GM12891 (cell line): ENCODE measurements at regions not wholly inside any gene's neighbourhood (a gene's known extent, or its start where the extent isn't known, plus 50 kb on each side); places are given as distances from the start of the nearest gene placed in this dataset.

Source experiments
- POLR2A ChIP-seq: IDR thresholded peaks from 2 replicates; pipeline ENCODE4 v1.6.1; 2011; ENCODE audit warnings: low read depth, low read length, control low read depth
- POLR2AphosphoS5 ChIP-seq: IDR thresholded peaks from 2 replicates; pipeline ENCODE4 v1.6.1; 2011; ENCODE audit warnings: low read depth, low read length, control low read depth
- POU2F2 ChIP-seq: IDR thresholded peaks from 2 replicates; pipeline ENCODE4 v1.6.1; 2011; ENCODE audit warnings: low read depth, mild to moderate bottlenecking, control low read depth, low read length, moderate library complexity
- SPI1 ChIP-seq: IDR thresholded peaks from 2 replicates; pipeline ENCODE4 v1.6.1; 2011; ENCODE audit warnings: low read depth, low read length, control low read depth
- TAF1 ChIP-seq: IDR thresholded peaks from 2 replicates; pipeline ENCODE4 v1.6.1; 2011; ENCODE audit warnings: low read depth, low read length, control low read depth

DNA sequence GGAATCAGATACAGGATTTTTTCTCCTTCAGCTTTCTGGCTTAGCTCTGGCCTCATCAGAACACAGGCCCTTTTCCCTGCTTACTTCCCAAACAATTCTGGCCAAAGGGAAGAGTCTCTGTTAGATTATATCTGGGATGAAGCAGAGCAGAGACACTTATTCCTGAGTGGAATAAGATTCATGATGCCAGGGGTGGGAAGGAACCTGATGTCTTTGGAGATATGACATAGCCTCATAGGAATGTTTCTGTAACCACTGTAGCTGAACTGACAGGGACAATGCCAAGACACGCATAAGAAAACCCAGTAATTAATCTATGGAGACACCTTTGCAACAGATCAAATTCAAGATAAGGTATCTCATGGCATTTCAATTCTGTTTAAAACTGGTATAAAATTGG is 177.1 kb upstream of the RAG2 start:
- TF ChIP-seq POLR2AphosphoS5, result no peak
- TF ChIP-seq POLR2A, result no peak
- no peak for TF ChIP-seq SPI1
- TF ChIP-seq TAF1, result no peak
- no peak for TF ChIP-seq POU2F2
